Upper lobe of left lung (tissue), 4 donors: ENCODE measurements at regions not wholly inside any gene's neighbourhood (a gene's known extent, or its start where the extent isn't known, plus 50 kb on each side); places are given as distances from the start of the nearest gene placed in this dataset.

ENCODE experiments used
- CTCF ChIP-seq, 6 experiments: fragments of 450-650 bp in 4 of 6; fragments of 200-600 bp in 2 of 6; sonication (generic) in 2 of 6; IDR thresholded peaks; one replicate each; pipeline ENCODE4 v1.5.1; 2016 to 2019; ENCODE audit warnings: antibody characterized with exemption in 6 of 6
- POLR2AphosphoS5 ChIP-seq, 2 donors: sonication (generic); formaldehyde crosslinking; IDR thresholded peaks; one replicate each; pipeline ENCODE4 v1.5.1; 2017; ENCODE audit warnings: antibody characterized with exemption in 2 of 2

- TF ChIP-seq CTCF (IDR thresholded peaks at IDR 0.05) (no peak), POLR2AphosphoS5 (IDR thresholded peaks at IDR 0.05) (no peak)
Measured at GRCh38 chr11:70700871-70701270, 302.5 kb downstream of the CTTN start.
